ENCODE measurements at regions not wholly inside any gene's neighbourhood (a gene's known extent, or its start where the extent isn't known, plus 50 kb on each side); places are given as distances from the start of the nearest gene placed in this dataset.

- no peak for DNase-seq (ENCODE audit: low read depth in 2 of 2)
Observed at GRCh38 chr10:123409426-123409825, 255.2 kb downstream of the BUB3 start.

DNA sequence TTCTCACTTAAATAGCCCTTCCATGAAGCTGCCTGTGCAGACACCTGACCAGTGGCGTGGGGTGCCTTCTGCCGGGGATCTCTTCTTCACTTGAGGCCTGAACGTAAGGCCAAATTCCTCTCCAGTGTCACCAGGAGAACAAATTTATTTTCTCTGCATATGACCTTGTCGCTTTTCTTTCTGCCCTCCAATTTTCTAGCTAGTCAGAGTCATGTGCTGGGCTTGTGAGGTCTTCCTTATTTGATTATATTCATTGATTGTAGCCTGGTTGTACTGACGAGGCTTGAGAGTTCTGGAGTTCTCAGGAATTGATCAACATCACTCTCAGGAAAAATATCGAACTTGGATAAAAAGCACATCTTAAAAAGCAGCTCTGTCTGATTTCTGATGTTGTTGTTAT lies 255.7 kb downstream of the BUB3 start:
- no peak for DNase-seq (ENCODE audit: low read depth in 2 of 2)

GRCh38 chr10:123413353-123413752 lies 252.8 kb upstream of the GPR26 start:
- no peak for DNase-seq (ENCODE audit: low read depth in 2 of 2)

GRCh38 chr10:123415523-123415922 lies 250.6 kb upstream of the GPR26 start:
- DNase-seq (ENCODE audit: low read depth in 2 of 2): no peak

- DNase-seq (ENCODE audit: low read depth in 2 of 2): no peak
Observed at GRCh38 chr10:123417414-123417813, 248.7 kb upstream of the GPR26 start.

GRCh38 chr10:123421461-123421860 lies 244.7 kb upstream of the GPR26 start:
- DNase-seq (ENCODE audit: low read depth in 2 of 2): no peak

DNA sequence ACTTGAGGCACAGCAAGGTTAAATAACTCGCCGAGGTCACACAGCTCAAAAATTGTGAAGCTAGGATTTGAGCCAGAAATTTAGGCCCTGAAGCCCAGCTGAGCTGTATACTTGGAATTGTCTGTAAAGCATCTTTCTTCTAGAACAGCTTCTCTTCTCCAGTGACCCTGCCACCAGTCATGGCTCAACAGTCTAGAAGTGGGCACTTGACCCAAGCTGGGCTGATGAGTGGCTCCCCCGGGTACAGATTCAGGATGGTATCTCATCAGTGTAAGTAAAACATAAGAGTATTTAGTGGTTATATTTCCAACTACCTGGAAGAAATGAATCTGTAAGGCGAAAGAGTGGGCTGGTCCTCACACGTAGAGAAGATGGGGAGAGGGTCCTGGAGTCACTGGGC lies 243.9 kb upstream of the GPR26 start:
- no peak for DNase-seq (ENCODE audit: low read depth in 2 of 2)

DNA sequence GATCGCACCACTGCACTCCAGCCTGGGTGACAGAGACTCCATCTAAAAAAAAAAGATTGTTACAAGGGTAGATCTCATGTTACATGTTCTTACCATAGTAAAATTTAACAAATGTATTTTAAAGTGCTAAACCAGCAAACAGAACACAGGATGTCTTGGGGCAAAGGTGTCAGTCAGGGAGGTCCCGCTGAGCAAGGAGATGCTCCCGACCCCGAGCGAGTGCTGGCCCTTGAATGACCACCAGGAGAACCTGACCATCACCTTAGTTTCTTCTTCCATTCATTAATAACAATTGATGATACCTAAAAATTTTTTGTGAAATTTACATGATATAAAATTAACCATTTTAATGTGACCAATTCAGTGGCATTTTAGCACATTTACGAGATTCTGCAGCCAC lies 241.6 kb upstream of the GPR26 start:
- DNase-seq (ENCODE audit: low read depth in 2 of 2): no peak

DNA sequence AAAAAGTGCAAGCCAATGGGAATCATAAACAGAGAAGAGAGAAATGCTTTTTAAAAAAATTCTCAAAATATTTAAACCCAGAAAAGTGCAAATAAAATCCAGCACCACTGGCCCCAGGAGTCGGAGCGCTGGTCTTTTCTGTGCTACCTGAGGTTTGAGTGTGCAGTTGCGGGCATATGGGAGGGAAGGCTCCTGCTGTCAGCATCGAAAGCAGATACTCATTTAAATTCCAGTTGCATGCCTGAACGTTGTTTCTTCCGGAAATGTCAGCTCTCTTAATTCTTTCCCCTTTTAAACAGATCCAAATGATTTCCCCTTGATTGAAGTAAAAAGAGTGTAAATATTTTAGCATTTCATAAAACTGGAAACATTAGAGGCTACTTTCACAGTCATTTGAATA lies 240.5 kb upstream of the GPR26 start:
- no peak for DNase-seq (ENCODE audit: low read depth in 2 of 2)

DNA sequence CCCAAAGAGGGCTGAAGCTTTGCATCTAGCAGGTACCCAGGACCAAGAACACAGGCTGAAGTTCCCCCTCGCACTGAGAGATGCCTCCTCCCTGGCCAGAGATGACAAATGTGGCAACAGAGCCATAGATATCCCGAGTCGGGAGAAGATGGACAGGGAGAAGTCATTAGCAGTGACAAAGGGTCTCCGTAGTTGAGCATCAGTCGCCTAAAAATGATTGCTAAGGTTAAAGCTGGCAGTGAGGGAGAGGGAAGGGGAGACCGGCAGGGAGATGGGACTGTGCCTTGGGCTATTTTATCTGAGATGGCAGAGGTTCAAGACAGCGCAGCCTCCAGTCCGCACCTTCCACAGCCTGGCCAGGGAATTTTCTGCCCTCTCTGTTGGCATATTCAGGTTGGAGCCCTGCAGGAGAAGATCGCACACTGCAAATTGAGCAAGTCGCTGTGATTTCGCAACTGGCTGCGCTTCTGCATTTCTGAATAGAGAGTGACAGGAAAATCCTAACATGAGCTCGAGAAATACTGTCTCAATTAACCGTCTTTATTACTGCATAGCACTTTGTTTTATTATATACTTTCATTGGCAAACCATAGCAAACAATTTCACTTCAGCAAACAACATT lies 238.9 kb upstream of the GPR26 start:
- no peak for DNase-seq (ENCODE audit: low read depth in 2 of 2)

GRCh38 chr10:123428391-123428790 lies 237.8 kb upstream of the GPR26 start:
- DNase-seq (ENCODE audit: low read depth in 2 of 2): no peak

DNA sequence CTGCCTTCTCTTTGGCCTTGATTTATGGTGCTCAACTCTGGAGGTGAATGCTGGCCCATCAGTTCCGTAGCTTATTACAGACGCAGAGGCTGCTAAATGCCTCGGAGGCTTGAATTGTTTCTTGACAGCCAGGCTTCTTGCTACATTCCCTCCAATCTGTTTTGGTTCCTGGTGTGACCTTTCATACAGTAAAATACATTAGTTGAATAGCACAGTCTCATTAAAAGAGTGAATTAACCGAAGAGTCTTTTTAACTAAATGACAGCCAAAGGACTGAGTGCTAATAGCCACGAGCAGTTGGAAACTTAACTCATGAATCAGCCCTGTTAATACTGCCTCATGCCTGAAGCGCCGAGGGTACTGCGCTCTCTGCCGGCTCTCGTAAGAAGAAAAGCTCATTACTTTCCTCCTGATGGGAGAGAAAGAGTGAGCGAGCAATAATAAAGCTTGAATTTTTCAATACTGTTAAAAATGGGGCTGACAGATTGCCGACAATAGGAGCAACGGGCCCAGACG lies 236.4 kb upstream of the GPR26 start:
- no peak for DNase-seq (ENCODE audit: low read depth in 2 of 2)

GRCh38 chr10:123433539-123433938 lies 232.6 kb upstream of the GPR26 start:
- DNase-seq (ENCODE audit: low read depth in 2 of 2): no peak

DNA sequence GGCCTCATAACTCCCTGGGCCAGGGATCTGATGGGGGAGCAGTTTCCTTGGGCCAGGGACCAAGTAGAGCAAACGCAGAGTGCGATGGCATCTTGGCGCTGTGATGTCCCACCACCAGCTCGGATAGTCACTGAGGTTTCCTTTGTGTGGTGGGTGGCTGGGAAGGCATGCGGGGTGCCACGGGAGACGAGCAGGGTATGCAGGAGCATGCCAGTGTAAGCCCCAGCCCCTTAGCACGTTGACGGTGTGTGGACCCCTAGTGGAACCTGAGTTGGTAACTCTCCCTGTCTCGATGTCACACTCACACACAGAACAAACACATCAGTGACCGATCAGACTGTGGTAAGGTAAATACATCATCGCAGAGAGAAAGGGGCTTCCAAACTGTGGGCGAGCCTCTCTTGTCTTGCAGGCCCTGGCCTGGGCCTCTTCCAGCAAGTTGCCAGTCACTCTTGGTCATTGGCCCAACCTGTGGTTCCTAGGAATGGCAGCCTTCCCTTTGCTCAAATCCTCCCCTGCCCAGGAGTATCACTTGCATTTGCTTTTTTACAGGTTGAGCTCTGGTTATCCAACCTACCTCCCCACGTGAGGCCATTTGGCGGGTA lies 231.6 kb upstream of the GPR26 start:
- DNase-seq (ENCODE audit: low read depth in 2 of 2): no peak

DNA sequence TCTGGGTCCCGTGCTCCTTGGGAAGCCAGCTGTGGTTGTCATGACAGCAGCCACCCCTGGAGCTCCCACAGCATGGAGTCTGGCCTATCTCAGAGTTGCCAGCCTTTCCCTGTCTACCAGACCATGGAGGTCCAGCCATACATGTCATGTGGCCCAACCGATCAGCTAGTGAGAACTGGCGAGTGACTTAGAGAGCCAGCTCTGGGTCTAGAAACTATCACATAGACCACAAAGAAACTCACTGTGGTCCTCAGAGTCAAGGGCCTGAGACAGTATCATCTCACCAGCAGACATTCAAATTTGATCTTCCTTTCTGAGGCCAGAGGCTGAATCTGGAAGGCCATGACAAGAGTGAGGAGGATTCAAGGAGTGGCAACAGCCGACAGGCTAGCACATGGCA lies 223.3 kb upstream of the GPR26 start:
- no peak for DNase-seq (ENCODE audit: low read depth in 2 of 2)

- DNase-seq (ENCODE audit: low read depth in 2 of 2): no peak
Observed at GRCh38 chr10:123443924-123444323, 222.2 kb upstream of the GPR26 start.

DNA sequence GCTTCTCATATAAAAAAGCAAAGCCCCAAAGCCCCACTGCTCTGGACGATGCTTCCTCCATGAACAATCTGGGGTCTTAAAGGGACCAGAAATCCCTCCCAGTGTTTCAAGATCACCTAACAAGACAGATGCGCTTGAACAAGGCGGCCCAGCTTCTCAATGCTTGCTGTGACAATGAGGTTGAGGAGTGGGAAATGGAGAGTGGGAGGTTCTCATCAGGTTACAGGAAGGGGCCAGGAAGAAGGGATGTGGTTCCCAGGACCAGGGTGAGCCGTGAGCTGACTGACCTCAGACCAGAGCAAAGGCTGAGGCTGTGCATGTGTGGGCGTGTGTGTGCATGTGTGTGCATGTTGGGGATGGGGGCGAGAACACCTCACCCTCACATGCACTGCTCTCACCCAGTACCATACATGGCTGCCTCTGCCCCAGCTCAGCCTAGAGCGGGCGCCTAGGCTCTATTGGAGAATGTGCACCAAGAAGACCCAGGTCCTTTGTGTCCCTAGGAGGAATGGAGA lies 220.8 kb upstream of the GPR26 start:
- no peak for DNase-seq (ENCODE audit: low read depth in 2 of 2)

GRCh38 chr10:123446449-123447156 lies 219.6 kb upstream of the GPR26 start:
- no peak for DNase-seq (ENCODE audit: low read depth in 2 of 2)

DNA sequence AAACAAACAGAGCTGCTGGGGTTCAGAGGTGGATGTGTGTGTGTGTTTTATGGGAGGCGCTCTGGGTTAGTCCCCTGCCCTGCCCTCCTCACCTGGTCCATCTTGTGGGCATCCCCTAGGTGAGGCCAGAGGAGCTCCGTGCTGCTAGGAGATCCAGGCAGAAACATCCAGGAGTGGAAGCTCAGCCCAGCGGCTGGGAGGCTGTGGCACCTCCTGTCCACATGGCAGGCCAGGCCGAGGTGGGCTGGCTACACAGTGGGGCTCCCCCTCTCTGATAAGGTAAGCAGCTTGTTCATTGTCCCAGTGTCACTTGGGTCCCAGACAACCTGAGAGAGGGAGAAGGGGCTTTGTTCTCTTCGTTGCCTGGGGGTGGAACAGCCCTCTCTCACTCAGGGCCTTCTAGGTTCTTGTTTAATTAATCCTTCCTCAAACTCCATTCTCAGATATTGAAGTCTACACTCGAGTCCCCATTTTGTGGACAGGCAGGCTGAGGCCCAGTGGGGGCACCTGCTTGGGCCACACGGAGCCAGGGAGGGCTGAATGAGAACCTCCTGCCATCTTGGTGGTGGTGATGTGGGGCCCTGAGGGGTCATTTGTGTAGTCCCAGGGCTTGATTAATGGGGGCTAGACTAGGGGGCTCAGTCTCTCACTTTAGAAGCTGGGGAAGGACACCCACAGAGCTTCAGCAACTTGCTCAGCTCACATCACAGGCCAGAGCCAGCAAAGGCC lies 216.8 kb upstream of the GPR26 start:
- DNase-seq (ENCODE audit: low read depth in 2 of 2): no peak

GRCh38 chr10:123450956-123451605 lies 215.1 kb upstream of the GPR26 start:
- DNase-seq (ENCODE audit: low read depth in 2 of 2): no peak

DNA sequence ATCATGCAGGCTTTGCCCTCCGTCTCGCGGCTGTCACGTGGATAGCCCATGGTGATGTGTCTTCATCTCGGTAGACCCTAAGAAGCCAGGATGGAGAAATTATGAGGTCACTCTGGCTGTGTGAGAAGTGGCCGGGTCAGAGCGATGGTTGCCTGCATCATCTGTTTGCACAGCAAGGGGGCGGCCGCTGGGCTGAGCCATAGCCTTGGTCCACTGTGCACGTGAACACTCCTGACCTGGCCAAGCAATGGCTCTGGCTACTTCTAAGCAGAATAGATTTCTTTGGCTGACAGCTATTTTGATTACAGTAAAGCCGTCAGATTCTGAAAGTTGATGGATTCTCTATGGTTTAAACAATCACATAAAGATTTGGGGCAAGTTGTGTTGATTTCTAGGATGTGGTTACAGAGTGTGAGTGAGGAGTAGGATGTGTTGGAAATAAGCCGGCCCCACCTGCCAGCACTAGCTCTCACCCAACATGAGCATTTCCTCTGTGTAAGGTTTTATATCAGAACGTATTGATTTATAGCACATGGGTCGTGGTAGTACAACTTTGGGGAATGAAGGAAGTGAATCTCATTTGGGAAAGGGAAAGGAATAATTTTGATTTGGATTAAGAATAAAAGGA lies 214.4 kb upstream of the GPR26 start:
- no peak for DNase-seq (ENCODE audit: low read depth in 2 of 2)

Measured in activated CD4-positive, alpha-beta T cell treated with anti-CD3 and anti-CD28 coated beads for 24 hours (primary cell).